Thyroid gland (tissue), 4 donors: ENCODE measurements at regions not wholly inside any gene's neighbourhood (a gene's known extent, or its start where the extent isn't known, plus 50 kb on each side); places are given as distances from the start of the nearest gene placed in this dataset.

Experiments used
- DNase-seq, 2 donors: peaks; one replicate each; pipeline ENCODE4 v3.0.0-alpha.2; 2019
- H3K27ac ChIP-seq, 3 donors: fragments of 200-600 bp; sonication (generic); 1 replicate in 2 of 3; 2 replicates in 1 of 3; pipeline ENCODE4 v1.5.1; 2016 to 2019; ENCODE audit warnings: mild to moderate bottlenecking in 1 of 3, moderate library complexity in 1 of 3
- H3K27me3 ChIP-seq: fragments of 200-600 bp; sonication (generic); one replicate; pipeline ENCODE4 v1.5.1; 2019
- H3K36me3 ChIP-seq, 2 donors: fragments of 200-600 bp; sonication (generic); one replicate each; pipeline ENCODE4 v1.5.1; 2016 to 2019
- H3K4me1 ChIP-seq, 2 donors: fragments of 200-600 bp; sonication (generic); one replicate each; pipeline ENCODE4 v1.5.1; 2017 to 2019
- H3K4me3 ChIP-seq, 3 donors: fragments of 200-600 bp; sonication (generic); replicated peaks in 1 of 3; 1 replicate in 2 of 3; 2 replicates in 1 of 3; pipeline ENCODE4 v1.5.1; 2016; ENCODE audit warnings: mild to moderate bottlenecking in 1 of 3
- H3K9me3 ChIP-seq: fragments of 200-600 bp; sonication (generic); one replicate; pipeline ENCODE4 v1.5.1; 2017
- POLR2A ChIP-seq, 2 donors: fragments of 450-650 bp; IDR thresholded peaks; one replicate each; pipeline ENCODE4 v1.6.1; 2017; ENCODE audit warnings: antibody characterized with exemption in 2 of 2, mild to moderate bottlenecking in 2 of 2, moderate library complexity in 1 of 2
- WGBS, 2 donors: methylation state at CpG; one replicate each; pipeline ENCODE4 v1.1.5; 2017; 5-methylcytosine and 5-hydroxymethylcytosine counted together
- intact Hi-C: fragments of 100-400 bp; cut with DNase I; formaldehyde crosslinking; loops from one replicate; pipeline ENCODE4 v1.15.1; 2023
- TF ChIP-seq, protein P1 (sequence below), 6 experiments: fragments of 200-600 bp in 3 of 6; fragments of 450-650 bp in 3 of 6; sonication (generic) in 3 of 6; IDR thresholded peaks; one replicate each; pipeline ENCODE4 v1.5.1; 2016 to 2019; ENCODE audit warnings: antibody characterized with exemption in 6 of 6, mild to moderate bottlenecking in 2 of 6, inconsistent platforms in 1 of 6, moderate library complexity in 1 of 6

DNA sequence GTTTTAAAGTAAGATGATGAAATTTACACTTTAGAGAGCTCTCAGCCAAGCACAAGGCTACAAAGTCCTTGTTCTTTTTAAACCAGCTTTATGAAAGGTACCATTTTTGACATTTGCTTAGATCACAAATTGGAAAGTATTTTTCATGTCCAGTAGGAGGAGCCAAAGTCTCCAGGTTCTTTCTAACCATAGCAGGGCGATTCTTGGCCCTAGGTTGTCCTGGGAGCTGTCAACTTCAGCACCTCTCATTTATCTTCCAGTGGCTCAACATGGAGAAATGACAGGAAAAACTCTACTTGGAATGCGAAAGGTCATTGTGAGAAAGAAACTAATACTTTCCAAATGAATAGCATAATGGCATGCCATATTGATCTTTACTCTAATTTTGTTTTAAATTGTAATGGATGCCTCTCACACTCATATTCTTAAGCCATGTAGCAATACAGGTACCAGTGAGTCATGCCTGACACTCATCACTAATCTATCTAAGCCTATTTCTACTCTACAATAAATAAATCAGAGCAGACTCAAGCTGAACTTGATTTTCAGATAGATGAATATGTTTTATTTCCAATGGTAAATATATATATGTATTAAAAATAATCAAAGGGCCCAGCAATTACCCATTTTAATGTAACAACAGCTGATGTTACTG lies 919.1 kb upstream of the EEF2KMT start:
- intact Hi-C loops = no loop called here
- Histone ChIP-seq H3K36me3 (no peaks in the 10 kb centered on the region), H3K27ac (no peak overlapping the region), H3K27me3 (no peaks in the 10 kb centered on the region), H3K9me3 (no peaks in the 10 kb centered on the region), H3K4me3 (no peak overlapping the region), H3K4me1 (no peaks in the 10 kb centered on the region)
- WGBS, 2 donors = 6 to 11% methylated on average over 2 of the region's 2 CpGs
- DNase-seq = no peak
- TF ChIP-seq, protein P1, sequence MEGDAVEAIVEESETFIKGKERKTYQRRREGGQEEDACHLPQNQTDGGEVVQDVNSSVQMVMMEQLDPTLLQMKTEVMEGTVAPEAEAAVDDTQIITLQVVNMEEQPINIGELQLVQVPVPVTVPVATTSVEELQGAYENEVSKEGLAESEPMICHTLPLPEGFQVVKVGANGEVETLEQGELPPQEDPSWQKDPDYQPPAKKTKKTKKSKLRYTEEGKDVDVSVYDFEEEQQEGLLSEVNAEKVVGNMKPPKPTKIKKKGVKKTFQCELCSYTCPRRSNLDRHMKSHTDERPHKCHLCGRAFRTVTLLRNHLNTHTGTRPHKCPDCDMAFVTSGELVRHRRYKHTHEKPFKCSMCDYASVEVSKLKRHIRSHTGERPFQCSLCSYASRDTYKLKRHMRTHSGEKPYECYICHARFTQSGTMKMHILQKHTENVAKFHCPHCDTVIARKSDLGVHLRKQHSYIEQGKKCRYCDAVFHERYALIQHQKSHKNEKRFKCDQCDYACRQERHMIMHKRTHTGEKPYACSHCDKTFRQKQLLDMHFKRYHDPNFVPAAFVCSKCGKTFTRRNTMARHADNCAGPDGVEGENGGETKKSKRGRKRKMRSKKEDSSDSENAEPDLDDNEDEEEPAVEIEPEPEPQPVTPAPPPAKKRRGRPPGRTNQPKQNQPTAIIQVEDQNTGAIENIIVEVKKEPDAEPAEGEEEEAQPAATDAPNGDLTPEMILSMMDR (IDR thresholded peaks at IDR 0.05) = no peak
- no peak for TF ChIP-seq POLR2A (IDR thresholded peaks at IDR 0.05)

DNA sequence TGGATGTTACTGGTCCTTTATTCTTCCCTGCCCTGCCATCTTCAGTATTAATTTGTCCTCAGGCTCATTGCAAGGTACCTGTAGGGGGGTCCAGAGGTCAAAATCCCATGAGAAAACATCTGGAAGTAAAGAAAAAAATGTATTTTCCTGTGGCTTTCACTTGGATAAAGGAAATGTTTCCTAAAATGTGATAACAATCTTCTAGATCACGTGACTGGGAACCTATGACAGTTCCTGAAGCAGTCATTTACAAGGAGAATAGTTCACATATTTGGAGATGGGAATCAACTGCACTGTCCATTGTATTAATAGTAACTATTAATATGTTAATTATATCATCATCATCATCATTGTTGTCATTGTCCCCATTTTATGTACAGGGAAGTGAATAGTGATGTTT lies 915.1 kb upstream of the EEF2KMT start:
- H3K27ac ChIP-seq = no peak overlapping the region
- DNase-seq = no peak
- H3K36me3 ChIP-seq = no peaks in the 10 kb centered on the region
- no peaks in the 10 kb centered on the region for H3K4me1 ChIP-seq
- no peak overlapping the region for H3K4me3 ChIP-seq
- no peak for TF ChIP-seq POLR2A (IDR thresholded peaks at IDR 0.05)
- TF ChIP-seq, protein P1 (IDR thresholded peaks at IDR 0.05) = no peak
- H3K9me3 ChIP-seq = no peaks in the 10 kb centered on the region
- WGBS, 2 donors = 60% methylated on average over 1 of the region's 1 CpG
- H3K27me3 ChIP-seq = no peaks in the 10 kb centered on the region
- intact Hi-C loops = no loop called here

DNA sequence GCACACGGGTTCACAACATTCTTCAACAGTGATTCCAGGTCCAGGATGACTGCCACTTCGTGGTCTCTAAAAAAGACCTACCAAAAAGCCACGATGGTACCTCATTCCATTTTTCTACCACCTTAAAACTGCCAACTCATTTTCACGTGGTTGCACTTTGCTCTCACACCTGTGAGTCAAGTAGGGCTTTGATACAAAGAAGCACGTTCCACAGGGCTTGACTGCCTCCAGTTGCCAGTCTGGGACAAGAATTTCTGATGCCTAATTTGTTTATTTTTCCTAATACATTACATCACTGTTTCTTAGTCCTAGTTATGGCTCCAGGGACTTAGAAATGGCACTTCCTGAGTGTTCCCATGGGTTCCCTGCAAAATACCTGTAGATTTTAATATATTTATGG lies 911.6 kb upstream of the EEF2KMT start:
- DNase-seq = no peak
- intact Hi-C loops = no loop called here
- no peaks in the 10 kb centered on the region for H3K4me1 ChIP-seq
- H3K4me3 ChIP-seq = no peak overlapping the region
- H3K9me3 ChIP-seq = no peaks in the 10 kb centered on the region
- H3K27ac ChIP-seq = no peak overlapping the region
- 50 to 58% methylated on average over 5 of the region's 5 CpGs for WGBS, 2 donors
- no peaks in the 10 kb centered on the region for H3K27me3 ChIP-seq
- TF ChIP-seq, protein P1 (IDR thresholded peaks at IDR 0.05) = no peak
- TF ChIP-seq POLR2A (IDR thresholded peaks at IDR 0.05) = no peak
- H3K36me3 ChIP-seq = no peaks in the 10 kb centered on the region

DNA sequence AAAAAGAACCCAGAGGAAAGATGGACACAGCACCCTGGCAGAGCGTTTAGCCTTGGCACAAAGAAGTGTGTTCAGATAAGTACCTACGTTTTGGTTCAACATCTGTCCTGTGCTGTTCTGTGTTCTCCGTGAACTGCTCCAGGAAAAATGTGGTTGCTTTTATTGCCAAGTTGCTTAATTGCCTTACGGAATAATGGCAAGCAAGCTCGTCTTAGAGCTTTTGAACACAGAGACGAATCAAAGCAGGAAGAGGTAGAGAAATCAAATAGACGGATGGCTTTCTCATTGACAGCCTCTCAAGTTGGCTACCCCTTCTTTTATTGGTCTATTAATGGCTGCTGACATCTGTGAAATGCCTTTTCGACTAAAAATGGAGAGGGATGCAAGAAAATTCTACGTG lies 911.1 kb upstream of the EEF2KMT start:
- no peak for DNase-seq
- WGBS, 2 donors = 40 to 47% methylated on average over 9 of the region's 9 CpGs
- intact Hi-C loops = no loop called here
- no peaks in the 10 kb centered on the region for H3K4me1 ChIP-seq
- H3K9me3 ChIP-seq = no peaks in the 10 kb centered on the region
- H3K4me3 ChIP-seq = no peak overlapping the region
- no peak overlapping the region for H3K27ac ChIP-seq
- no peaks in the 10 kb centered on the region for H3K27me3 ChIP-seq
- TF ChIP-seq, protein P1 (IDR thresholded peaks at IDR 0.05) = no peak
- TF ChIP-seq POLR2A (IDR thresholded peaks at IDR 0.05) = no peak
- H3K36me3 ChIP-seq = no peaks in the 10 kb centered on the region

DNA sequence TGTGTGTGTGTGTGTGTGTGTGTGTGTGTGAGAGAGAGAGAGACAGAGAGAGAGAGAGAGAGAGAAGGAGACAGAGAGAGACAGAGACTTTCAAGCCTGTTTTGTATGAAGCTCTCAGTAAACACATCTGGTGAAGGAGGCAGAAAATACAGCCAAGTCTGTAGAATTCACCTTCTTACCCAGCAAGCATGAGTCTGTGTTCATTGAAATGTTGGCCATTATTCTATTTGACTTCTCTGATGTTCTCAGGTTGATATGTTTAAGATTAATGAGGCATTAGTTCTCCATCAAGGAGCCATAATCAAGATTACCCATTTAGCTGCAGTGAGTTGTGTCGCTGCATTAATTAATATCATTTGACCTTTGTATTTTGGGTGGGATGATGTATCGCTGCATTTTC lies 895.8 kb upstream of the EEF2KMT start:
- no peaks in the 10 kb centered on the region for H3K9me3 ChIP-seq
- no peak for DNase-seq
- 93 to 96% methylated on average over 2 of the region's 2 CpGs for whole genome bisulfite sequencing, 2 donors

More for the DNA sequence above, 895.8 kb upstream of the EEF2KMT start:
- H3K27ac ChIP-seq = no peak overlapping the region
- intact Hi-C loops = no loop called here
- H3K4me1 ChIP-seq = no peaks in the 10 kb centered on the region
- TF ChIP-seq, protein P1 (IDR thresholded peaks at IDR 0.05) = no peak
- no peak for TF ChIP-seq POLR2A (IDR thresholded peaks at IDR 0.05)
- no peaks in the 10 kb centered on the region for H3K27me3 ChIP-seq
- H3K36me3 ChIP-seq = no peaks in the 10 kb centered on the region
- no peak overlapping the region for H3K4me3 ChIP-seq
